C4-2B (cell line): ENCODE measurements at regions not wholly inside any gene's neighbourhood (a gene's known extent, or its start where the extent isn't known, plus 50 kb on each side); places are given as distances from the start of the nearest gene placed in this dataset.

Source experiments
- H3K27ac ChIP-seq: fragments of 450-650 bp; 2 replicates; pipeline ENCODE4 v1.5.1; 2017
- CTCF ChIP-seq: fragments of 450-650 bp; conservative IDR thresholded peaks from 2 replicates; pipeline ENCODE4 v1.5.1; 2017; ENCODE audit warnings: mild to moderate bottlenecking
- ZFX ChIP-seq: fragments of 450-650 bp; IDR thresholded peaks from 2 replicates; pipeline ENCODE4 v1.6.1; 2017

- H3K27ac ChIP-seq: no peak overlapping the region
- TF ChIP-seq CTCF: no peak
- TF ChIP-seq ZFX: no peak
Observed at GRCh38 chr7:152905949-152906348, 146.4 kb downstream of the ACTR3B start.

GRCh38 chr7:152907042-152907761 is 147.7 kb downstream of the ACTR3B start:
- TF ChIP-seq CTCF: no peak
- no peak for TF ChIP-seq ZFX
- H3K27ac ChIP-seq: no peak overlapping the region

- TF ChIP-seq ZFX (no peak), CTCF (no peak)
- no peak overlapping the region for H3K27ac ChIP-seq
Observed at GRCh38 chr7:152909280-152909679, 149.7 kb downstream of the ACTR3B start.

GRCh38 chr7:152909683-152910544 is 150.4 kb downstream of the ACTR3B start:
- no peak overlapping the region for H3K27ac ChIP-seq
- TF ChIP-seq CTCF (no peak), ZFX (no peak)

GRCh38 chr7:152910545-152911225 is 151.1 kb downstream of the ACTR3B start:
- no peak overlapping the region for H3K27ac ChIP-seq
- TF ChIP-seq CTCF (no peak), ZFX (no peak)

- TF ChIP-seq ZFX (no peak), CTCF (no peak)
- no peak overlapping the region for H3K27ac ChIP-seq
Observed at GRCh38 chr7:152911226-152911560, 151.6 kb downstream of the ACTR3B start.

- H3K27ac ChIP-seq: no peak overlapping the region
- TF ChIP-seq ZFX (no peak), CTCF (no peak)
Observed at GRCh38 chr7:152911922-152912321, 152.4 kb downstream of the ACTR3B start.
